ENCODE measurements at regions not wholly inside any gene's neighbourhood (a gene's known extent, or its start where the extent isn't known, plus 50 kb on each side); places are given as distances from the start of the nearest gene placed in this dataset.

DNA sequence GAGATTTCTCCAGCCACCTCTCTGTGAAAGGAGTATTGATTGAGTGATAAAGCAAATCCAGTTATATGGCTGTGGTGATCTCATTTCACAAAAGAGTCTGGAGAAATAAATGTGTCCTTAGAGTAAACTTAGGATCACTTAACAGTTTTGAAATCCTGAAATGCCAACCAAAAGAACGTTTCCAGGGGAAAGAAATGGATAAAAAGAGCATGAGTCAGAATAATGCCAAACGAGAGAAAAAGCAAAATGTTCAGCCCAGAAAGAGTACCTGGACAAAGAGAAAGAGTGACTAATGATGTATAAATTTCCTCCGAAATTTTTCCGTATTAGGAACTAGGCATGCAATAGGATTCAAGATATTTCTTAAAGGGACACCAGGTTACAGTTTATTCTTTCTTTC is 463.1 kb upstream of the CDH10 start:
- H3K27ac Mint-ChIP-seq (ENCODE audit: unreplicated experiment), result no peak overlapping the region
- ChIA-PET POLR2A (no interaction called here), CTCF (no interaction called here)
- no peaks in the 10 kb centered on the region for H3K36me3 Mint-ChIP-seq (ENCODE audit: insufficient read depth, unreplicated experiment)
- no TSS peak for BruUV-seq (replicated peaks)
- H3K27me3 ChIP-seq (replicated peaks; ENCODE audit: control insufficient read depth, insufficient read depth, low read length), result no peaks in the 10 kb centered on the region
- no peak for DNase-seq
- peaks cover 5% of the 10 kb centered on the region for H3K9me3 Mint-ChIP-seq (ENCODE audit: unreplicated experiment)
- H3K27me3 Mint-ChIP-seq (ENCODE audit: insufficient read depth, unreplicated experiment), result no peaks in the 10 kb centered on the region
- intact Hi-C loops (cut with micrococcal nuclease; ENCODE audit: unreplicated experiment), result no loop called here
- H3K36me3 ChIP-seq (ENCODE audit: control insufficient read depth, insufficient read depth, low read length), result no peaks in the 10 kb centered on the region
- no peak overlapping the region for H3K4me3 ChIP-seq (ENCODE audit: low read depth, low read length)
- TF ChIP-seq, protein P1, sequence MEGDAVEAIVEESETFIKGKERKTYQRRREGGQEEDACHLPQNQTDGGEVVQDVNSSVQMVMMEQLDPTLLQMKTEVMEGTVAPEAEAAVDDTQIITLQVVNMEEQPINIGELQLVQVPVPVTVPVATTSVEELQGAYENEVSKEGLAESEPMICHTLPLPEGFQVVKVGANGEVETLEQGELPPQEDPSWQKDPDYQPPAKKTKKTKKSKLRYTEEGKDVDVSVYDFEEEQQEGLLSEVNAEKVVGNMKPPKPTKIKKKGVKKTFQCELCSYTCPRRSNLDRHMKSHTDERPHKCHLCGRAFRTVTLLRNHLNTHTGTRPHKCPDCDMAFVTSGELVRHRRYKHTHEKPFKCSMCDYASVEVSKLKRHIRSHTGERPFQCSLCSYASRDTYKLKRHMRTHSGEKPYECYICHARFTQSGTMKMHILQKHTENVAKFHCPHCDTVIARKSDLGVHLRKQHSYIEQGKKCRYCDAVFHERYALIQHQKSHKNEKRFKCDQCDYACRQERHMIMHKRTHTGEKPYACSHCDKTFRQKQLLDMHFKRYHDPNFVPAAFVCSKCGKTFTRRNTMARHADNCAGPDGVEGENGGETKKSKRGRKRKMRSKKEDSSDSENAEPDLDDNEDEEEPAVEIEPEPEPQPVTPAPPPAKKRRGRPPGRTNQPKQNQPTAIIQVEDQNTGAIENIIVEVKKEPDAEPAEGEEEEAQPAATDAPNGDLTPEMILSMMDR (IDR thresholded peaks at IDR 0.05; ENCODE audit: insufficient read depth in 1 of 2, low read depth in 1 of 2, low read length in 1 of 2, severe bottlenecking in 1 of 2, unreplicated experiment in 1 of 2), result no peak
- no peak overlapping the region for H3K4me3 Mint-ChIP-seq (ENCODE audit: unreplicated experiment)
- H3K4me1 Mint-ChIP-seq (ENCODE audit: low read depth, unreplicated experiment), result no peaks in the 10 kb centered on the region
- H3K9me3 ChIP-seq, result no peaks in the 10 kb centered on the region
- no peaks in the 10 kb centered on the region for H3K4me1 ChIP-seq

- Histone ChIP-seq H3K27me3 (replicated peaks; ENCODE audit: control insufficient read depth, insufficient read depth, low read length) (no peaks in the 10 kb centered on the region), H3K9me3 (no peaks in the 10 kb centered on the region), H3K36me3 (ENCODE audit: control insufficient read depth, insufficient read depth, low read length) (no peaks in the 10 kb centered on the region), H3K4me3 (ENCODE audit: low read depth, low read length) (no peak overlapping the region), H3K4me1 (no peaks in the 10 kb centered on the region)
- no TSS peak for BruUV-seq (replicated peaks)
- Mint-ChIP-seq H3K36me3 (ENCODE audit: insufficient read depth, unreplicated experiment) (no peaks in the 10 kb centered on the region), H3K9me3 (ENCODE audit: unreplicated experiment) (no peaks in the 10 kb centered on the region), H3K4me3 (ENCODE audit: unreplicated experiment) (no peak overlapping the region), H3K4me1 (ENCODE audit: low read depth, unreplicated experiment) (no peaks in the 10 kb centered on the region), H3K27ac (ENCODE audit: unreplicated experiment) (no peak overlapping the region), H3K27me3 (ENCODE audit: insufficient read depth, unreplicated experiment) (no peaks in the 10 kb centered on the region)
- TF ChIP-seq, protein P1 (IDR thresholded peaks at IDR 0.05; ENCODE audit: insufficient read depth in 1 of 2, low read depth in 1 of 2, low read length in 1 of 2, severe bottlenecking in 1 of 2, unreplicated experiment in 1 of 2), result no peak
- intact Hi-C loops (cut with micrococcal nuclease; ENCODE audit: unreplicated experiment), result no loop called here
- POLR2A ChIA-PET, result no interaction called here
- CTCF ChIA-PET, result no interaction called here
- DNase-seq, result no peak
Observed at GRCh38 chr5:25099538-25099937, 454.8 kb upstream of the CDH10 start.

- Histone ChIP-seq H3K4me3 (ENCODE audit: low read depth, low read length) (no peak overlapping the region), H3K27me3 (replicated peaks; ENCODE audit: control insufficient read depth, insufficient read depth, low read length) (no peaks in the 10 kb centered on the region), H3K9me3 (no peaks in the 10 kb centered on the region), H3K4me1 (no peaks in the 10 kb centered on the region), H3K36me3 (ENCODE audit: control insufficient read depth, insufficient read depth, low read length) (no peaks in the 10 kb centered on the region)
- POLR2A ChIA-PET, result no interaction called here
- TF ChIP-seq, protein P1 (IDR thresholded peaks at IDR 0.05; ENCODE audit: insufficient read depth in 1 of 2, low read depth in 1 of 2, low read length in 1 of 2, severe bottlenecking in 1 of 2, unreplicated experiment in 1 of 2), result no peak
- DNase-seq, result no peak
- BruUV-seq (replicated peaks), result no TSS peak
- no peaks in the 10 kb centered on the region for H3K36me3 Mint-ChIP-seq (ENCODE audit: insufficient read depth, unreplicated experiment)
- no peak overlapping the region for H3K27ac Mint-ChIP-seq (ENCODE audit: unreplicated experiment)
- no peak overlapping the region for H3K4me3 Mint-ChIP-seq (ENCODE audit: unreplicated experiment)
- H3K4me1 Mint-ChIP-seq (ENCODE audit: low read depth, unreplicated experiment), result no peaks in the 10 kb centered on the region
- CTCF ChIA-PET, result no interaction called here
- intact Hi-C loops (cut with micrococcal nuclease; ENCODE audit: unreplicated experiment), result no loop called here
- no peaks in the 10 kb centered on the region for H3K27me3 Mint-ChIP-seq (ENCODE audit: insufficient read depth, unreplicated experiment)
- no peaks in the 10 kb centered on the region for H3K9me3 Mint-ChIP-seq (ENCODE audit: unreplicated experiment)
Observed at GRCh38 chr5:25095261-25095660, 450.5 kb upstream of the CDH10 start.
